Sigmoid colon (tissue), 6 donors: ENCODE measurements at regions not wholly inside any gene's neighbourhood (a gene's known extent, or its start where the extent isn't known, plus 50 kb on each side); places are given as distances from the start of the nearest gene placed in this dataset.

Experiments used
- DNase-seq: peaks from one replicate; pipeline ENCODE4 v3.0.0-alpha.2; 2019
- H3K27ac ChIP-seq, 4 donors: fragments of 200-600 bp; sonication (generic); one replicate each; pipeline ENCODE4 v1.5.1; 2016 to 2019; ENCODE audit warnings: mild to moderate bottlenecking in 1 of 4
- H3K27me3 ChIP-seq, 3 donors: fragments of 200-600 bp; sonication (generic); one replicate each; pipeline ENCODE4 v1.5.1; 2019; ENCODE audit warnings: mild to moderate bottlenecking in 1 of 3
- H3K36me3 ChIP-seq, 4 donors: fragments of 200-600 bp; sonication (generic); one replicate each; pipeline ENCODE4 v1.5.1; 2016 to 2019
- H3K4me1 ChIP-seq, 4 donors: fragments of 200-600 bp; sonication (generic); one replicate each; pipeline ENCODE4 v1.5.1; 2017 to 2019
- H3K4me3 ChIP-seq, 4 donors: fragments of 200-600 bp; sonication (generic); one replicate each; pipeline ENCODE4 v1.5.1; 2017 to 2019; ENCODE audit warnings: mild to moderate bottlenecking in 2 of 4, moderate library complexity in 1 of 4
- H3K9me3 ChIP-seq, 4 donors: fragments of 200-600 bp in 3 of 4; sonication (generic) in 3 of 4; one replicate each; pipeline versions ENCODE4 v1.5.1 to v1.6.1; 2013 to 2019
- EP300 ChIP-seq, 4 donors: sonication (generic); formaldehyde crosslinking; IDR thresholded peaks; one replicate each; pipeline ENCODE4 v1.6.1; 2017; ENCODE audit warnings: antibody characterized with exemption in 4 of 4
- POLR2A ChIP-seq, 2 donors: fragments of 450-650 bp; IDR thresholded peaks; one replicate each; pipeline ENCODE4 v1.6.1; 2016; ENCODE audit warnings: antibody characterized with exemption in 2 of 2, mild to moderate bottlenecking in 2 of 2, moderate library complexity in 2 of 2
- POLR2AphosphoS5 ChIP-seq, 4 donors: sonication (generic); formaldehyde crosslinking; IDR thresholded peaks; one replicate each; pipeline ENCODE4 v1.6.1; 2017; ENCODE audit warnings: antibody characterized with exemption in 4 of 4
- WGBS, 2 donors: extraction: QIAGEN DNeasy Blood & Tissue Kit; methylation state at CpG; one replicate each; pipeline ENCODE4 v1.1.7; 2013; 5-methylcytosine and 5-hydroxymethylcytosine counted together
- intact Hi-C: fragments of 100-400 bp; cut with DNase I; formaldehyde crosslinking; loops from one replicate; pipeline ENCODE4 v1.15.1; 2023
- TF ChIP-seq, protein P1 (sequence below), 4 experiments: fragments of 450-650 bp in 3 of 4; fragments of 200-600 bp in 1 of 4; IDR thresholded peaks; one replicate each; pipeline ENCODE4 v1.5.1; 2016 to 2019; ENCODE audit warnings: antibody characterized with exemption in 4 of 4, mild to moderate bottlenecking in 3 of 4, moderate library complexity in 2 of 4
- donor health status: healthy with polysubstance abuse.
- donor health status: healthy.

DNA sequence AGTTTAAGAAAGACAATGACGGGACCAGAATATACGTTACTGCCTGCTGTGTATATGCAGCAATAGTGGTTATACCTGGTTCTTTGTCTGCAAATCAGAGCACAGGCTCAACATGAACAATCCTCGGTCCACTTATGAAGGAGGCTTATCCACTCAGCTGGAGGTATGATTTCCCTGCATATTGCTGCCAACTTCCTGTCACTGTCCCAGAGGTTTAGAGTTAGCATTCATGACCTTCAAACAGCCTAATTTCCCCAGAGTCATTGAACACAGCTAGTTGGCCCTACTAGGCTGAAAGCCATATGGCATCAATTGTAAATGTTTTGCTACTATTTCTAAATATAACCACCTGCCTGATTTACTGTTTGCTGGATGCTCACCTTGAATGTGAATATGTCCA lies 224.9 kb upstream of the ZNF717 start:
- peaks cover 0 to 7% (median 0%) of the 10 kb centered on the region in 4 donors for H3K9me3 ChIP-seq
- no peaks in the 10 kb centered on the region for H3K27me3 ChIP-seq
- H3K4me3 ChIP-seq, result no peak overlapping the region
- no peak overlapping the region for H3K27ac ChIP-seq
- TF ChIP-seq POLR2AphosphoS5 (IDR thresholded peaks at IDR 0.05) (no peak), POLR2A (IDR thresholded peaks at IDR 0.05) (no peak), EP300 (IDR thresholded peaks at IDR 0.05) (no peak)
- TF ChIP-seq, protein P1, sequence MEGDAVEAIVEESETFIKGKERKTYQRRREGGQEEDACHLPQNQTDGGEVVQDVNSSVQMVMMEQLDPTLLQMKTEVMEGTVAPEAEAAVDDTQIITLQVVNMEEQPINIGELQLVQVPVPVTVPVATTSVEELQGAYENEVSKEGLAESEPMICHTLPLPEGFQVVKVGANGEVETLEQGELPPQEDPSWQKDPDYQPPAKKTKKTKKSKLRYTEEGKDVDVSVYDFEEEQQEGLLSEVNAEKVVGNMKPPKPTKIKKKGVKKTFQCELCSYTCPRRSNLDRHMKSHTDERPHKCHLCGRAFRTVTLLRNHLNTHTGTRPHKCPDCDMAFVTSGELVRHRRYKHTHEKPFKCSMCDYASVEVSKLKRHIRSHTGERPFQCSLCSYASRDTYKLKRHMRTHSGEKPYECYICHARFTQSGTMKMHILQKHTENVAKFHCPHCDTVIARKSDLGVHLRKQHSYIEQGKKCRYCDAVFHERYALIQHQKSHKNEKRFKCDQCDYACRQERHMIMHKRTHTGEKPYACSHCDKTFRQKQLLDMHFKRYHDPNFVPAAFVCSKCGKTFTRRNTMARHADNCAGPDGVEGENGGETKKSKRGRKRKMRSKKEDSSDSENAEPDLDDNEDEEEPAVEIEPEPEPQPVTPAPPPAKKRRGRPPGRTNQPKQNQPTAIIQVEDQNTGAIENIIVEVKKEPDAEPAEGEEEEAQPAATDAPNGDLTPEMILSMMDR (IDR thresholded peaks at IDR 0.05), result no peak
- H3K36me3 ChIP-seq, result no peaks in the 10 kb centered on the region
- 84 to 89% methylated on average over 3 of the region's 3 CpGs for WGBS, 2 donors
- intact Hi-C loops, result no loop called here
- no peaks in the 10 kb centered on the region for H3K4me1 ChIP-seq
- DNase-seq, result no peak

DNA sequence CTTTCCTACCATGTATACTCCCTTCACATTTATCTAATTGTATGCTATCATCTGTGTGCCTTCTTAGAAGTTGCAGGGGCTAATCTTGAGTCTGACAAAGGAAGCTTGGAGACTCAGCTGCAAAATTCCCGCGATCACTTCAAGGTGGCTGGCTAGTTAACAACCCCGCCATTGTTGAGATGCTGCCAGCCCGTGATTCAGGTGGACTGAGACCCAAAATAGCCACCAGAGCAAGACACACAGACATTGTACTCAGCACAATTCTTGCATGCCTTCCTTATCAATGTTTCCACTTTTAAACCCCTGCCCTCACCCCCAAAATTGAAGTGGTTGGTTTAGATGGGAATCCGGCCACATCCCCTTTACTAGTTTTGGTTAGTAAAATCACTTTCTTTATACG lies 225.8 kb upstream of the ZNF717 start:
- H3K9me3 ChIP-seq, result peaks cover 0 to 7% (median 0%) of the 10 kb centered on the region in 4 donors
- no peaks in the 10 kb centered on the region for H3K36me3 ChIP-seq
- 84% methylated on average over 6 of the region's 6 CpGs for WGBS, 2 donors
- TF ChIP-seq EP300 (IDR thresholded peaks at IDR 0.05) (no peak), POLR2AphosphoS5 (IDR thresholded peaks at IDR 0.05) (no peak), POLR2A (IDR thresholded peaks at IDR 0.05) (no peak)
- TF ChIP-seq, protein P1 (IDR thresholded peaks at IDR 0.05), result no peak
- intact Hi-C loops, result no loop called here
- no peaks in the 10 kb centered on the region for H3K27me3 ChIP-seq
- no peak overlapping the region for H3K27ac ChIP-seq
- no peak for DNase-seq
- H3K4me3 ChIP-seq, result no peak overlapping the region
- no peaks in the 10 kb centered on the region for H3K4me1 ChIP-seq

DNA sequence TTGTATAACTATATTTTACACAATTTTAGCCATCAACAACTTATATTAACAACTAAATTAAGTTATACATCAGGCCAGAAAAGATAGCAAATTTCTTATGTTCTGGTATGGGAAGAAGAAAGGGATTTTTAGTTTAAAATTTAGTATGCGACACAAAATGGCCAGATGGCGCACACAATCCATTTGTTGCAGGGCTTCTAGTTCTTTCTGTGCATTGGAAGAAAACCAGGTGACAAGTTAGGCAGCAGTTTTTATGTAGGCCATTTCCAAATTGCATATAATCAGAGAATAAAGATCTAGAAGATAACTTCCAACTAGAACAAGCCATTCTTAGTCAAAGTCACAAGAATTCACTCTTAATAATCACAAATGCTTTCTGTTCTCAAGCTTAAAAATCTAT lies 230.1 kb upstream of the ZNF717 start:
- WGBS, 2 donors, result 95 to 96% methylated on average over 2 of the region's 2 CpGs
- no peak for DNase-seq
- Histone ChIP-seq H3K4me1 (no peaks in the 10 kb centered on the region), H3K27ac (no peak overlapping the region), H3K27me3 (no peaks in the 10 kb centered on the region), H3K9me3 (peaks cover 0 to 3% (median 0%) of the 10 kb centered on the region in 4 donors), H3K36me3 (no peaks in the 10 kb centered on the region), H3K4me3 (no peak overlapping the region)
- TF ChIP-seq POLR2A (IDR thresholded peaks at IDR 0.05) (no peak), POLR2AphosphoS5 (IDR thresholded peaks at IDR 0.05) (no peak), EP300 (IDR thresholded peaks at IDR 0.05) (no peak)
- TF ChIP-seq, protein P1 (IDR thresholded peaks at IDR 0.05), result no peak
- intact Hi-C loops, result no loop called here

DNA sequence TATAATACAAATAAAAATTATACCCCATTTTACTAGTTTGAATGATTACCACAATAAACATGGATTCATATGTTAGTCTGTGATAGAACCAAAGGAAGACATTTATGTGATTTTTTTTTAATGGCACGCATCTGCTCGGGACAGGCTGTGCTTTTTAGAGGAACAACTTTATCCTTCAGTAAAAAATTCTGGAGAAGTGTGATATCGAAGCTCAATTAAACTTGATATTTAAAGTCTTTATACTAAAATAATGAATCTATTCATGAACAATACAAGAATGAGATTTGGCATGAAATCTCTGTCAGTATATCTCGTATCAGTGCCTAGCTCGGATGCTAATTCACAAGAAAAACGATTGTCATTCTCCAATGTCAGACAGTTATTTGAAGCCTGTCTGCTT lies 230.8 kb upstream of the ZNF717 start:
- intact Hi-C loops, result no loop called here
- no peak for DNase-seq
- H3K4me3 ChIP-seq, result no peak overlapping the region
- no peaks in the 10 kb centered on the region for H3K4me1 ChIP-seq
- H3K36me3 ChIP-seq, result no peaks in the 10 kb centered on the region
- H3K27ac ChIP-seq, result no peak overlapping the region
- H3K9me3 ChIP-seq, result peaks cover 0 to 3% (median 0%) of the 10 kb centered on the region in 4 donors
- H3K27me3 ChIP-seq, result no peaks in the 10 kb centered on the region
- WGBS, 2 donors, result 86 to 88% methylated on average over 6 of the region's 6 CpGs
- TF ChIP-seq EP300 (IDR thresholded peaks at IDR 0.05) (no peak), POLR2AphosphoS5 (IDR thresholded peaks at IDR 0.05) (no peak), POLR2A (IDR thresholded peaks at IDR 0.05) (no peak)
- TF ChIP-seq, protein P1 (IDR thresholded peaks at IDR 0.05), result no peak

DNA sequence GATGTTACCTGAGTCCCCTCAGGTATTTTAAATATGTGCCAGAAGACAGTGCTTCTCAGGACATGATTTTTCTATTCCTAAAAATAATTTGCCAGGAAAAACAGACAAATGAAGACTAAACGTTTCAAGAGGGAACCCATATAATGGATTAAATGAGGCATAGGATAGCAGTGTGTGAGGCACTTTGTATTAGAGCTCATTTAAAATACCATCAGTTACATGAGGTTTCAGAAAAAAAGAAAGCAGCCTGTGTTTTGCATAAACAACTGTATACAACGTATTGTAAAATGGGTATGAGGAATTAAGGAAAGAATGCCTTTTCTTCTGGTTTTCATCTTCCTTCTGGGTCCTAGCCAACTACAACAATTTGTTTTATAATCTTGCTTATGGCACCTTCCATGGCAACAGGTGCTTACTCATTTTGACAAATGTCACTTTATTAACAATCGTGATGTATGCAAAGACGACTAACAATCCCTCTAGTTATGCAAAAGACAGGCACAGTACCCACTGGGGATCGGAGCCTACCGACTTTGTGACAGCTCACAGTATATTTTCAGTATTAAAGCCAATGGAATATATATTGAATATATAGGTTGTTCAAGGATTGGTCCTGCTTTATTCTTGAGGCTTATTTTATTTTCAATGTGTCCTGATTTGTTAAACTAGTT lies 231.6 kb upstream of the ZNF717 start:
- TF ChIP-seq POLR2AphosphoS5 (IDR thresholded peaks at IDR 0.05) (no peak), POLR2A (IDR thresholded peaks at IDR 0.05) (no peak), EP300 (IDR thresholded peaks at IDR 0.05) (no peak)
- TF ChIP-seq, protein P1 (IDR thresholded peaks at IDR 0.05), result no peak
- Histone ChIP-seq H3K4me1 (no peaks in the 10 kb centered on the region), H3K27ac (no peak overlapping the region), H3K9me3 (peaks cover 0 to 3% (median 0%) of the 10 kb centered on the region in 4 donors), H3K4me3 (no peak overlapping the region), H3K36me3 (no peaks in the 10 kb centered on the region), H3K27me3 (no peaks in the 10 kb centered on the region)
- WGBS, 2 donors, result 76 to 78% methylated on average over 6 of the region's 6 CpGs
- intact Hi-C loops, result no loop called here
- no peak for DNase-seq
